ENCODE measurements at regions not wholly inside any gene's neighbourhood (a gene's known extent, or its start where the extent isn't known, plus 50 kb on each side); places are given as distances from the start of the nearest gene placed in this dataset.

GRCh38 chr16:65667011-65667578, 545.2 kb upstream of the CDH11 start:
- TF ChIP-seq CTCF (IDR thresholded peaks at IDR 0.05; ENCODE audit: extremely low read depth, missing control alignments): no peak
- DNase-seq (ENCODE audit: low spot score): no peak

GRCh38 chr16:65666132-65666941, 544.5 kb upstream of the CDH11 start:
- no peak for TF ChIP-seq CTCF (IDR thresholded peaks at IDR 0.05; ENCODE audit: extremely low read depth, missing control alignments)
- DNase-seq (ENCODE audit: low spot score): no peak

GRCh38 chr16:65665586-65665985, 543.7 kb upstream of the CDH11 start:
- no peak for TF ChIP-seq CTCF (IDR thresholded peaks at IDR 0.05; ENCODE audit: extremely low read depth, missing control alignments)
- DNase-seq (ENCODE audit: low spot score): no peak

GRCh38 chr16:65663774-65664173, 541.9 kb upstream of the CDH11 start:
- no peak for TF ChIP-seq CTCF (IDR thresholded peaks at IDR 0.05; ENCODE audit: extremely low read depth, missing control alignments)
- DNase-seq (ENCODE audit: low spot score): no peak

- no peak for TF ChIP-seq CTCF (IDR thresholded peaks at IDR 0.05; ENCODE audit: extremely low read depth, missing control alignments)
- DNase-seq (ENCODE audit: low spot score): no peak
Observed at GRCh38 chr16:65662256-65662655, 540.4 kb upstream of the CDH11 start.

GRCh38 chr16:65661558-65661957, 539.7 kb upstream of the CDH11 start:
- no peak for DNase-seq (ENCODE audit: low spot score)
- no peak for TF ChIP-seq CTCF (IDR thresholded peaks at IDR 0.05; ENCODE audit: extremely low read depth, missing control alignments)

GRCh38 chr16:65660390-65660789, 538.5 kb upstream of the CDH11 start:
- no peak for DNase-seq (ENCODE audit: low spot score)
- no peak for TF ChIP-seq CTCF (IDR thresholded peaks at IDR 0.05; ENCODE audit: extremely low read depth, missing control alignments)
